ENCODE measurements at regions not wholly inside any gene's neighbourhood (a gene's known extent, or its start where the extent isn't known, plus 50 kb on each side); places are given as distances from the start of the nearest gene placed in this dataset.

DNA sequence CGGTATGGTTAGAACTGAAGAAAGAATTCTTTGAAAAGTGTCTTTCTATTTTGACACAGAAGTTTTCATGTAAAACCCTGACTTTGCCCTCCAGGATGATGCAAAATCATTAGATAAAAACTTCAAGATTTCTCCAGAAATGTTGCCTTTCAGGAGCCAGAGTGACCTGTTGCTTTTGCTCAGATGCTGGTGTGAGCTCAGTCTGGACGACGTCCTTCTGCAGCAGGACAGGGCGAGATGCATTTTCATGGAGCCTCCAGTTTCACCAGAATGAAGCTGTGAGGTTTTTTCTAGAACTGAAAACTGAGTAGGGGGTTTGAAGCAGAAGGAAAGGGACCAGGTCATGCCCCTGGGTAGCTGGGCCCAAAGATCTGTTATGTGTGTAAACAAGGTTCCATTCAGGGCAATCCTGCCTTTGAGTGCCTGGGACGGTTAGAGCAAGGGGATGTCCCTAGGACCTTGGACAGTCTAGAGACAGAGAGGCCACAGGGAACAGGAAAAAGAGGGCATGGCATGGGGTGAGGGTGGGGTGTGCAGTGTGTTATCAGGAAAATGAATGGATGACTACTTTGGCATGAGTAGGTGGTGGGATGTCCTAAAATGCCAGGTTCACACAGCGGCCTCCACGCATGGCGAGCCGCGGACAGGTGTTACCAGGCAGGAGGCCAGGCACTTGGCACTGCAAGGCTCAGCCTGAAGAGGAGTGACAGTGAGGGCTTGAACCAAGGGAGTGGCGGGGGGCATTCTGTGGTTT, 356.3 kb downstream of the CXCL12 start:
- intact Hi-C loops (cut with DNase I): no loop called here
- DNase-seq: no peak

DNA sequence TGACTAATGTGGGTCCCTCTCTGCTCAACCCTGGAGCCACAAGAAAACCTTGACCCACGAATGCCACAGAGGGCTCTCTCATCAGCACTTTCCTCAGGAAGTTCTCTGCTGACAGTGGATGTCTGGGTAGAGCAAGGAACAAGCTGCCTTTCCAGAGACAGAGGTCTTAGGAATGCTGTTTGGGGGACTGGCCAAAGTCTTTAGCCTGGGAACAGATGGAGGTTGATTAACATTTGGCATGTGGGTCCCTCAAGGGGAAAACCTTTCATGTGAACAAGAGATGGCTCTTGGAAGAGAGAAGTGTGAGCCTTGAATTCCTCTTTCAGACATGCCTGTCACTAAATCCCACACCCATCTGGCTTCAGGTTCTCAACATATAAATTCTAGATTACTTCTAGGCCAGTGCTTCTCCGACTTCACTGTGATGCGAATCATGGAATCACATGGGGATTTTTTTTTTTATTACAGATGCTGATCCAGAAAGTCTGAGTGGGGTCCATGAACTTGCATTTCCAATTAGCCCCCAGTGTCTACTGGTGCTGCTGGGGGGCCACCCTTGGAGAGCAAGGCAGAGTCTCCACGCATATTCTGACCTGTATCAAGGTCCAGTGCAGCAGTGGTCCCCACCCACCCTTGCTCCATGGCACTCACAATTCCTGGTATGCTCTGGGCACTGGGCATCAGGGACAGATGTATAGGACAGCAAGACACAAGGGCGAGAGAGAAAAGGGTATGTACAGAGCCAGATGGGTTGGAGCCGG, 360.4 kb downstream of the CXCL12 start:
- intact Hi-C loops (cut with DNase I): no loop called here
- DNase-seq: no peak

DNA sequence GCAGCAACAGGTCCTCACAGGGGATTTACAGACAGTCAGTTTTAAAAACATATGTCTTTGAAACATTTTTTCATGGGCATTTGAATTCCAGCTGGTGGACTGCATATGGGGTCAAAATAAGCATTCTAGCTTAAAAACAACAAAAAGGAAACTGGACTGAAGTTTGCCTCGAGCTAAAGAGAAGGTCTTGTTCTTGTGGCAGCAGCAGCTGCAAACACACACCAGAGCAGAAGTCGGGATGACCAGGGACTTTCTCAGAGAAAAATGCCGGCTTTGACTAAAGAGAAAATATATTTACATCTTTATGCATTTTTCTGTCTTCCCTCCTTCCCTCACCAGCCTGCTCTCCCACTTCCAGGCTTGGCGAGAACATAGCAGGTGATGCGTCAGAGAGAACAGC, 361.4 kb downstream of the CXCL12 start:
- intact Hi-C loops (cut with DNase I): no loop called here
- no peak for DNase-seq

DNA sequence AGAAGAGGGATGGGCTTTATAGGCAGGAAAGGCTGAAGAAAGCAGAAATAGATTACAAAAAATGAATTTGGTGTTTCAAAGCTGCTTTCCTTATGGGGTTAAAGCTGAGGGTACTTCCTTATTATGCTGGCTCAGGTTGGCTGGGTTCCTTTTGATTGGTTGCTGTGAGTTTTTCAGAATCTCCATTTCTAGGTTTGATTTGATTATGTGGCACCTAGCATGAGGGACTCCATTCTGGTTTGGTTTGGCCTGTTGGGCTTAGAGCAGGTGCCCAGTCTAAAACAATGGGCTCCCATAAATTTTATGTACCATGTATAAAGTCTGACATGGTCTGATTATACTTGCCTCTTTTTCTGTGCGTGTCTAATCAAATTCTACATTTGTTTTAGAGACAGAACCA, 362.7 kb downstream of the CXCL12 start:
- DNase-seq: no peak
- intact Hi-C loops (cut with DNase I): no loop called here

DNA sequence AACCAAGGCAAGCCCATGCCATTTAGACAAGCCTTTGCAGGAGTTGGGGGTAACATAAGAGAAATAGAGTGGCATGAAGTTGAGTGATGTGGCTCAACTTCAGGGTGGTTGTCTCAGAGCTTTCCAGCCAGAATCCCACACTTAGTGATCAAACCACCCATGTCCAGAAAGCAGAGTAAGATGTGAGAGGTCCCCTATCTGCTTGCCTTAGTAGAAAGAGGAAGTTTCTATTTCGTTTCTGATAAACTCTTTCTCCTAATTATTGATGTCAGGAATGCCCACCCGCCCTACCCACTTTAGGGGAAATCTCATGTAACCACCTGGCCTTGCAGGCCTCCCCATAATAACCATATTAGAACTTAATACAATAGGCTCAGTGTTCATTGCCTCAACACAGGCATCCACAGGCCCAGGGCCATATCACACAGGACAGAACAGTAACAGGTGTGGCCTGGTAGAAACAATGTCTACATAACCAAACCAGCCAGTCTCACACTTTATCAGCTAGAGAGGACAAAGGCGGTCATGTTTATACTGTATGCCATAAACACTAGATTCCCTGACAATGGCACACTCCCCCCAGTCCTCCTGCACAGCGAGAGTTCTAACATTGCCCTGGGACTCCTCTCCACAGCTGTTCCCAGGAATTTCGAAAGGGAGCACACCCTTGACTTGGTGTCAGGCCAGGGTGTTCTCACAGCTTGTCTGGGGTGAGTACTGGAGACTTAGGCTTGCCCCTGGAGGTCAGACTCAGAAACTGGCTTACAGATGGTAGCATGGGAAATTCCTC, 364.4 kb downstream of the CXCL12 start:
- intact Hi-C loops (cut with DNase I): no loop called here
- no peak for DNase-seq

DNA sequence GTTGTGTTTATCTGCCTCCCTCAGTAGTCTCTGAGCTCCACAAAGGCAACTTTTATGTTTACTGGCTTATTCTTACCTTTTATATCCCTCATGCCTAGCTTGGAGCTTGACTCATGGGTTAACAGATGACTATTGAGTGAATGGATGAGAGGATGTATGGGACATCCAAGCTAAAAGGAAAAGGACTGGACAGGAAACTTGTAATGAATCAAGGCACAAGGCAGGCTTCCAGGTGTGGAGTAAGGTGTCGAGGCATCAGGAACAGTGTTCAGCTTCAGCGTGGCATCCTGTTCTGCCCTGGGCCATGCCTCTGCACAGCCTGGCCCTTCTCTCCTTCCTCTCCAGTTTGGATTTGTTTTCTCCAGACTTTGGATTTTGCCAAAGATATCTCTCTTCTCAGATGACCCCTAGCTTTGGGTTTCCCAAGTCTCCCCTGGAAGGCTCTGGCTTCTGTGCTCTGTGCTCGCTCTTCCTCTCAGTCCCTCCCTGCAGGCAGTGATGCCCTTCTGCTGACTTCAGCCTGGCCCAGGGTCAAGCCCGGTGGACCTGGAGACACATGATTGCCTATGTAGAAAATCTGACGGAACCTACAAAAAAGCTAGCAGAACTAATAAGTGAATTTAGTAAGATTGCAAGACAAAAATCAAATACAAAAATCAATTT, 367.3 kb downstream of the CXCL12 start:
- intact Hi-C loops (cut with DNase I): no loop called here
- no peak for DNase-seq

DNA sequence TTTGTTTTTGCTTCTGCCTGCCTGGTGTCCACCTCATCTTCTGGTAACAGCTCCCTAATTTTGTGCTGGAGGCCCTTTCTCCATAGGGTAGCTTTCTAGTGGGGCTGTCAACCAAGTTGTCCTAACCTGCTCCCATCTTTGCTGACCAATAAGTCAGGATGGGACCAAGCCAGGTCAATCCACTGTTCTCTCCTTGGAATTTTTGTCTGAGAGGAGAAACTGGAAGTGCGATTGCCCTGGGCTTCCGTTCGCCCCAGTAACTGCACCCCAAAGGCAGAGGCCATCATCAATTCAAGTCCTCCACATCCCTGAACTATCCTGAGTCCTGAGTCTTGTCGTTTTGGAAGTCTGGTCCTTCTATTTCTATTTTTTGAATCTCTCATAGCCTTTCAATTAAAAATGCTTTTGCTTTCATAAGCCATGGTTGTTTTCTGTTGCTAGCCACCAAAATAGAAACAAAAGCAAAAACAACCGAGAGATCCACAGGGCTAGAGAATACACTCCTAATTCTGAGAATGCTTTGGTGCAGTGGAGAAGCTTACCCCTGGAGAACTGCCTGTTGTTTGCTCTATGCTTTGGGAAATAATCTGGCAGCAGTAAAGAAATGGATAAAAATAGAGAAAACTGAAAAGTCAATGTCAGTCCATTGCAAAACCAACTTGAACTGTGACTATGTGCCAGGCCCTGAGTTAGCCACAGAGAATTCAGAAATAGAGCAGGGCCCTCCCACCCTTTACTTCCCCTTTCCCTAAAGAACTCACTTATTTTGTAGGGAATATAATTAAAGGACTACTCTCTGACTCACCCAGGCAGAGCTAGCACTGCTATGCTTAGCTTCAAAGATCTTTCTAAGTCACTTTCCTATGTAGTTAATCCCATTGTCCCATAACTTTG, 368.1 kb downstream of the CXCL12 start:
- DNase-seq: no peak
- intact Hi-C loops (cut with DNase I): no loop called here

DNA sequence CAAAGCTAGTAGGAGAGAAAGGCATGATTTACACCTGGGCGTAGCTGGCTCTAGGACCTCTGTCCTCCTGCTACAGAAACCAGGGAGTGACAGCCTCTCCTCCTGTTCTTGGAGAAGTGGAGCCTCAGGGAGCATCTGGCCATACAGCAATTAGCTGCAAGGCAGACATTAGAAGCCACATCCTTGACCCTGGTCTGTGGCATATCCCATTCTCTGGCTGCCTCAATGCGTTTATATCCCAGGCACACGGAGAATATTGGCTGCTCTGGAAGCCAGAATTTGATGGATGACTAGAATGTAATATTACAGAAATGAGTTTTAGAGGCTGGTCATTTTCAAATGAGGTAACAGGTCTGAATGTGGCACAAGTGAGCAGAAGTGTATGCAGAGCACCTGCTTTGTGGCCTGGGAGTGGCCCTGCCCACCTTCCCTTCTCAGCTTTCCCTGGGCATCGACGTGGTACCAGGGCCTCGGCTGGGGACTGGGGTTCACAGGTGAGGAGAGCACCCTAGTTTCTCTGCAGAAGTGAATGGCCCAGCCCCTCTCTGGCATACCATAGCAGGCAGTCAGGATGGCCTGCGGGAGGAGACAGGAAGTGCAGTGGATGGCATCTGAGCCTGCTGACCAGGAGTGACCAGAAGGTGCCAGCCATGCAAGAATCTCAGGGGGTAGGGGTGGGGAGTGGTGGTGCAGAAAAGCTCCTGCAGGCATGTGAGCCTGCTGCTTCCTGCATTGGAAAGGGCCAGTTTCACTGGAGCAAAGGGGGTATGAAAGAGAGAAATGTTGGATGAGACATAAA, 367.2 kb upstream of the ZNF32 start:
- intact Hi-C loops (cut with DNase I): no loop called here
- no peak for DNase-seq

DNA sequence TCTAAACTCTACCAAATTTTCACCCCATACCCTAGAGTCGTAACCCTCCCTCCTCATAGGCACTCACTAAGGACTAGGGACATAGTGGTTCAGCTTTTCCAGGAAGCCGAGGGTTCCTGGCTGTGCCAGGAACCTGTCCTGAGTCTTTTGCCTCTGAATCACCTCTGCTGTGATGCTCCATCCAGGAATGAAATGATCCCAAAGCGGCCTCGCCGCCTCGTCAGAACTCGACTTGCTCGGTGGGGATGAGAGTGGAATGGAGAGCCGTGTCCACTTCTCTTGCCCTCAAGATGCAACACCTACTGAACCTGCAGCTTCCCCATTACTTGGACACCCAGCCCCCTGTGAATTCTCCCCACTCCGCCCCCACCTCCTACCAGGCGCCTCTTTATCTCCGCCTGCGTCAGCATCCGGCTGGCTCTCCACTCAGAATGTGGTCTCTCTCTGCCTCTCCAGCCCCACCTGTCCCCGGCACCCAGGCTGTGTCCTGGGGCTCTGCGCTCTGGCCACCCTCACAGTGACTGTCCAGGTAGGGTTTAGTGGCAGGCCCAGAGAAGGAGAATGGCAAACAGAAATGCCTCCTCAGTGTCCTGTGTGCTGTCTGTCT, 366.1 kb upstream of the ZNF32 start:
- intact Hi-C loops (cut with DNase I): no loop called here
- DNase-seq: no peak

DNA sequence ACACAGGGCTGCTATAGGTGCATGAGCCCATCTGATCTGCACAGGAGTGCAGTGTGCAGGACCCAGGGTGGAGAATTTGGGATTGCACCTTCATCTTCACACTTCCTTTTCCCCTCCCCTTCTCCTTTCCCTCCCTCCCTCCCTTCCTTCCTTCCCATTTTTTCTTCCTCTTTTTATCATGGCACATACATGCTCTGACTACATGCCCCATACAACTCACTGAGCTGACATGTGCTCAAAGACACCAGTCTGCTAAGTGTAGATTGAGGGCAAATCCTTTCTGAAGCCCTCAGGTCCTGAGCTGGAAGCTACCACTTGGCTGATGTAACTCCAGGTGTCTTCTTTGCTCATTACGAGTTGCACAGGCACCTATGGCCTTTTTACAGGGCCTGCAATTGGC, 365.3 kb upstream of the ZNF32 start:
- DNase-seq: no peak
- intact Hi-C loops (cut with DNase I): no loop called here

DNA sequence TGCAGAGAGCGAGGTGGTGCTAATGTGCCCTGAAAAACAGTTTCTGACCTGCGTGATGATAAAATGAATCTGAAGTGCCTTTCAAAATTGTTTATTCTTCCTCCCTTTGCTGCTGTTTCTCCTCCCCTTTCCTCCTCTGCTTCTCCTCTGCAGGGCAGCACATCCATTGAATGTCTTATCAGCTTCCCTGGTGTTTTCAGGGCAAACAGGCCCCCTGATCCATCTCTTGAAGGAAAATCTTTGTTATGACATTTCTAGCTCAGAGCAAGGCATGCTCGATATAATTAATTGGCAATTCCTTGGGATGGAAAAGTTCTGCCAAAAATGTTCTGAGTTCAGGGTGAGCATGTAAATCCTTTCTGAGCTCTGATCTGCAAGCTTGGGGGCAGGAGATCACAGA, 364.2 kb upstream of the ZNF32 start:
- intact Hi-C loops (cut with DNase I): no loop called here
- no peak for DNase-seq

DNA sequence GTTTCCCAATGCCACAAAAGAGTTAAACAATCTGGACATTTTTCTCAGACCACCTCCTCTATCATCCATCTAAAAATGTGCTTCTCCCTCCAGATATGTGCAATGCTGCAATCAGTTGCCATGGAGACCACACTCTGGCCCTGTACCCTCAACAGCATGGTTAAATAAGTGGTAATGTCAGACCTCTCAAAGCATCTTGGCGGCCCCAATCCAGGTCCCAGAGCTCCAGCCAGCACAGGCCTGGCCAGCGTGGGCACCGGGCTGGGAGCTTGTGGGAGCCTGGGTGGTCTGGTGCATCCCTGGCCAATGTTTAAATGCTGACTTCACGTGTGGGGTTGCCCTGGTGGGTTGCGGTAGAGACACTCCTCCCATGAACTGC, 362.9 kb upstream of the ZNF32 start:
- intact Hi-C loops (cut with DNase I): no loop called here
- DNase-seq: no peak

DNA sequence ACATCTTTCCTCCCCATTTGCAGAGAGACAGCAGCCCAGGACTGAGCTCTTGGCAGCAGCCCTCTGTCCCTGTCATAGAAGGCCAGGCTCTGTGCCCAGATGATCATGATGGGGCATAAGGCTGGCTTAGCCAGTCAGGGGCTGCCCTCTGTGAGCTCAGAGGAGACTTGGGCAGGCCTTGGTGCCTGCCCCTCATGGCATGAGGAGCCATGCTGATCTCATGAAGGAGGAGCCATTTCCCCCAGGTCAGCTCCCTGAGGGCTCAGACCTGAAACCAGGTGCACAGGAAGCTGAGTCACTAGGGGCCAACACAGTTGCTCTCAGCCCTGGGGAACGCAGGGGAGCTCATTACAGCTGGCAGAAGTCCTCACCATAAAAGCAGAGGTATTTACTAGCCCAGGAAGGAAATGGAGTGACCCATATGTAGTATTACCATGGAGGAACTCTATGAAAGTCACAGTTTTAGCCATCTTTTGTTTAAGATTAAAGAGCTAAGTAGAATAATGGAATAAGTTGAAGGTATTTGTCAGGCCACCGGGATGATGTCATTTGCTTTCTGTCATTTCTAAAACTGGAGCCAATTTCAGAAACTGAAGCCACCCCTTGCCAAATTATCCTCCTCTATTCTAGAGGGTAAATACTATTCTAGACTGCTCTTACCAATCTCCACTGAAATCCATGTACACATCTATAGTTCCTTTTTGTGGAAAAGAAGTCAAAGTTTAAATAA, 362.4 kb upstream of the ZNF32 start:
- DNase-seq: no peak
- intact Hi-C loops (cut with DNase I): no loop called here

DNA sequence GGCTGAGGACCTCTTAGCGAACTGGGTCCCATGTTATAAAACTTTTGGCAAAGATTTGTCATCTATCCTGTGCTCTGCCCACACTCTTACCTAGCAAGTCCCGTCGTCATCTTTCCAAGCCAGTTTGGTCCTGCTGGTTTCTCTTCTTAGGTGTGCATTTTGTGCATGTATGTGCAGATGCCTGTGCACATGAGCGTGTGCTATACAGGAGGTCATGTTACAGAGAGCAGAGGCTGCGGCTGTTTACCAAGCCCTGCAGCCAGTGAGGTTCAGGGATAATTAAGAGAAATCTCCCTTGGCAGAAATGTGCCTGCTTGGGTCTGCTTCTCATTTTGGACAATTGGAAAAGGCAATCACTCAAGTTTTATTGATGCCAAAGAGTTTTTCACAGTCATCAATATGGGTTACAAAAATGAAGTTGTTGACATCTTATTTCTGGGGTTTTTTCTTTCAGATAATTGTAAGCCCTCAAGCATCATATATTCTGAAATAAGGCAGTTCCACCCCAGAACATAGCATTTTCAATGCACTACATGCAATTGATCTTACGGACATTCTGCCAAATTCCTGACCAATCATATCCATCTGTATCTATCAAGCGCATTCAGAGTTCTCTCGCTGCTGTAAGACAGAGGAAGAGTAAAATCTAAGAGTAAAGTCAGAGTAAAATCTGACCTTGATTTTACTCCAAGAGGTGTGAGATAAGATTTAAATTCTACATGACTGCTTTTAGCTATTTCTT, 361.4 kb upstream of the ZNF32 start:
- intact Hi-C loops (cut with DNase I): no loop called here
- no peak for DNase-seq

DNA sequence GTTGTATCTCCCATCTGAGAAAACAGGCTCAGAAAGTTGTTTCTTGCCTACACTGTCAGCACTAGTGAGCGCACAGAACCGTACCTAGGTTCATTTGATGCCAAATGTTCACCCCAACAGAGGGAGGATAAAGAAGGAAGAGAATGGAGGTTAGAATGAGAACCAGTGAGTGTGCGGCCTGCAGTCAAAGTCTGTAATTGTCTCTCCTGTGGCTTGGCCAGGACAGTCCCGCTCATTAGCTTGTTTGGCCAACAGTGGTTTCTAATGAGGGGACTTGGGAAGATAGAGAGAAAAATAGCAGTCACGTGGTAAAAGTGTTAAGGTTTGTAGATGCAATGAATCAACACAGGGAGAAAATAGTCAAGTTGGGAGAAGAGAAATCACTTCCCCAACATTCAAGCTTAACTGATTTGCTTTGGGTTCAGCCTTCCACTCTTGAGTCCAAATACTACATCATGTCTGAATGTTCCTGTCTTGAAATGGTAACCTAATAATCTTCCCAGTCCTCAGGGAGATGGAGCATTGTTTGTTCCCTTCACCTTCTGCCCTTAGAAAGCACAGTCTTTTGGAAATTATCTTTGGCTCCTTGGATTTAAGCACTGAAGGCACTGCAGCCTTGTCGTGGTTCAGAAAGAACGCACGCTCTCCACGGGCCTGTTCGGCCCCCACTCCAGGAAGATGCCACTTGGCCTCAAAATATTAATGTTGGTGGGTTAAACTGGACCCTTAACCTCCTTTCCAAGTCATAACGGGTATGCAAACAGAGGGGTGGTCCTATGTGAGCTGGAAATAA, 360.4 kb upstream of the ZNF32 start:
- no peak for DNase-seq
- intact Hi-C loops (cut with DNase I): no loop called here
